ENCODE measurements at regions not wholly inside any gene's neighbourhood (a gene's known extent, or its start where the extent isn't known, plus 50 kb on each side); places are given as distances from the start of the nearest gene placed in this dataset.

GRCh38 chrY:8489880-8490630, 847.2 kb upstream of the TSPY4 start:
- TF ChIP-seq, protein P1, sequence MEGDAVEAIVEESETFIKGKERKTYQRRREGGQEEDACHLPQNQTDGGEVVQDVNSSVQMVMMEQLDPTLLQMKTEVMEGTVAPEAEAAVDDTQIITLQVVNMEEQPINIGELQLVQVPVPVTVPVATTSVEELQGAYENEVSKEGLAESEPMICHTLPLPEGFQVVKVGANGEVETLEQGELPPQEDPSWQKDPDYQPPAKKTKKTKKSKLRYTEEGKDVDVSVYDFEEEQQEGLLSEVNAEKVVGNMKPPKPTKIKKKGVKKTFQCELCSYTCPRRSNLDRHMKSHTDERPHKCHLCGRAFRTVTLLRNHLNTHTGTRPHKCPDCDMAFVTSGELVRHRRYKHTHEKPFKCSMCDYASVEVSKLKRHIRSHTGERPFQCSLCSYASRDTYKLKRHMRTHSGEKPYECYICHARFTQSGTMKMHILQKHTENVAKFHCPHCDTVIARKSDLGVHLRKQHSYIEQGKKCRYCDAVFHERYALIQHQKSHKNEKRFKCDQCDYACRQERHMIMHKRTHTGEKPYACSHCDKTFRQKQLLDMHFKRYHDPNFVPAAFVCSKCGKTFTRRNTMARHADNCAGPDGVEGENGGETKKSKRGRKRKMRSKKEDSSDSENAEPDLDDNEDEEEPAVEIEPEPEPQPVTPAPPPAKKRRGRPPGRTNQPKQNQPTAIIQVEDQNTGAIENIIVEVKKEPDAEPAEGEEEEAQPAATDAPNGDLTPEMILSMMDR (IDR thresholded peaks at IDR 0.05): no peak
- no peak for TF ChIP-seq POLR2A (IDR thresholded peaks at IDR 0.05)

Data from tibial nerve (tissue), 3 donors.